H1 (cell line): ENCODE measurements at regions not wholly inside any gene's neighbourhood (a gene's known extent, or its start where the extent isn't known, plus 50 kb on each side); places are given as distances from the start of the nearest gene placed in this dataset.

Source experiments
- CTCF ChIA-PET: fragments of 300-600 bp; sonication (Branson Sonifier 250); formaldehyde crosslinking; loops from one replicate; lab custom pipeline; 2021; ENCODE audit not compliant: partially characterized antibody; lab: Charles Lee
- POLR2A ChIA-PET: fragments of 300-600 bp; sonication (Branson Sonifier 250); formaldehyde crosslinking; loops from one replicate; lab custom pipeline; 2021; ENCODE audit warnings: inconsistent platforms; ENCODE audit not compliant: partially characterized antibody; lab: Charles Lee
- DNase-seq, 2 experiments: peaks; one replicate each; pipeline versions ENCODE4 v3.0.0 to v3.0.0-alpha.2; 2010 to 2022; ENCODE audit warnings: low spot score in 2 of 2, low read depth in 1 of 2, mixed read lengths in 1 of 2
- FAIRE-seq: peaks from 2 replicates; lab custom pipeline; 2011; peaks lifted over from hg19 to GRCh38; lab: Jason Lieb, UNC
- H2AFZ ChIP-seq: 2 replicates; pipeline ENCODE4 v1.8.1; 2012; ENCODE audit warnings: low read length, inconsistent platforms
- H2AK5ac ChIP-seq: 2 replicates; pipeline ENCODE4 v1.6.1; 2013; ENCODE audit warnings: low read depth, low read length
- H2BK120ac ChIP-seq: replicated peaks from 2 replicates; pipeline ENCODE3; 2013; ENCODE audit warnings: low read depth, low read length, inconsistent platforms
- H2BK12ac ChIP-seq: 2 replicates; pipeline ENCODE4 v1.6.1; 2013; ENCODE audit warnings: low read depth, low read length
- H2BK15ac ChIP-seq: 2 replicates; pipeline ENCODE4 v1.6.1; 2013; ENCODE audit warnings: low read length
- H2BK20ac ChIP-seq: 2 replicates; pipeline ENCODE4 v1.6.1; 2013; ENCODE audit warnings: low read length
- H2BK5ac ChIP-seq: 2 replicates; pipeline ENCODE4 v1.6.1; 2013; ENCODE audit warnings: low read depth, low read length
- H3K14ac ChIP-seq: 2 replicates; pipeline ENCODE4 v1.6.1; 2013; ENCODE audit warnings: inconsistent platforms; ENCODE audit not compliant: insufficient read length
- H3K18ac ChIP-seq: 2 replicates; pipeline ENCODE4 v1.6.1; 2013; ENCODE audit warnings: low read length; ENCODE audit errors: extremely low read depth
- H3K23ac ChIP-seq: 2 replicates; pipeline ENCODE4 v1.6.1; 2013; ENCODE audit warnings: inconsistent platforms; ENCODE audit not compliant: insufficient read length
- H3K23me2 ChIP-seq: 2 replicates; pipeline ENCODE4 v1.6.1; 2013; ENCODE audit warnings: low read depth, low read length
- H3K27ac ChIP-seq: 2 replicates; pipeline ENCODE4 v1.6.1; 2011; ENCODE audit warnings: low read depth, low read length, inconsistent platforms
- H3K27me3 ChIP-seq, 4 experiments: replicated peaks in 1 of 4; 1 replicate in 1 of 4; 2 replicates in 3 of 4; pipeline versions ENCODE4 v1.6.1 to v1.8.1; 2011 to 2013; ENCODE audit warnings: low read length in 3 of 4, mild to moderate bottlenecking in 3 of 4, inconsistent platforms in 2 of 4, mixed read lengths in 2 of 4, moderate library complexity in 1 of 4; ENCODE audit not compliant: control insufficient read depth in 3 of 4, insufficient read depth in 3 of 4; ENCODE audit errors: extremely low read depth in 1 of 4
- H3K36me3 ChIP-seq, 4 experiments: 2 replicates each; pipeline versions ENCODE4 v1.6.1 to v1.8.1; 2011 to 2013; ENCODE audit warnings: mild to moderate bottlenecking in 4 of 4, low read length in 3 of 4, moderate library complexity in 2 of 4, control low read depth in 1 of 4, inconsistent platforms in 1 of 4; ENCODE audit not compliant: insufficient read depth in 4 of 4, control insufficient read depth in 2 of 4
- H3K4ac ChIP-seq: replicated peaks from 2 replicates; pipeline ENCODE3; 2013; ENCODE audit warnings: low read length, low read depth, mixed read lengths, inconsistent platforms; ENCODE audit not compliant: insufficient read length
- H3K4me1 ChIP-seq, 4 experiments: replicated peaks in 1 of 4; 1 replicate in 1 of 4; 2 replicates in 3 of 4; pipeline versions ENCODE4 v1.6.1 to v1.8.1; 2011 to 2013; ENCODE audit warnings: low read length in 3 of 4, inconsistent platforms in 2 of 4, mixed read lengths in 1 of 4; ENCODE audit not compliant: insufficient read depth in 4 of 4, control insufficient read depth in 3 of 4
- H3K4me2 ChIP-seq, 2 experiments: 2 replicates each; pipeline versions ENCODE4 v1.6.1 to v1.8.1; 2011 to 2013; ENCODE audit warnings: low read depth in 2 of 2, low read length in 2 of 2, control low read depth in 1 of 2, inconsistent platforms in 1 of 2, mild to moderate bottlenecking in 1 of 2; ENCODE audit not compliant: insufficient read depth in 1 of 2
- H3K4me3 ChIP-seq, 4 experiments: fragments of 200-600, 300-600 bp in 1 of 4; sonication (generic), shearing (Covaris generic), sonication (Bioruptor Twin) in 1 of 4; 2 replicates each; pipeline versions ENCODE4 v1.5.1 to v1.8.1; 2011 to 2016; ENCODE audit warnings: low read length in 4 of 4, low read depth in 3 of 4, control low read depth in 2 of 4, inconsistent platforms in 2 of 4, mild to moderate bottlenecking in 2 of 4, mixed read lengths in 1 of 4, moderate library complexity in 1 of 4; ENCODE audit not compliant: insufficient read depth in 2 of 4; ENCODE audit errors: extremely low read depth in 1 of 4
- H3K56ac ChIP-seq: replicated peaks from 2 replicates; pipeline ENCODE3; 2013; ENCODE audit warnings: low read depth, mild to moderate bottlenecking, mixed read lengths, low read length, inconsistent platforms; ENCODE audit not compliant: insufficient read length
- H3K79me1 ChIP-seq: 2 replicates; pipeline ENCODE4 v1.6.1; 2013; ENCODE audit warnings: low read depth, low read length, control low read depth
- H3K79me2 ChIP-seq, 2 experiments: 2 replicates each; pipeline versions ENCODE4 v1.6.1 to v1.8.1; 2012 to 2013; ENCODE audit warnings: low read length in 2 of 2, mild to moderate bottlenecking in 2 of 2, inconsistent platforms in 1 of 2; ENCODE audit not compliant: insufficient read depth in 2 of 2, control insufficient read depth in 1 of 2
- H3K9ac ChIP-seq, 4 experiments: replicated peaks in 1 of 4; 1 replicate in 1 of 4; 2 replicates in 3 of 4; pipeline versions ENCODE4 v1.6.1 to v1.8.1; 2011 to 2013; ENCODE audit warnings: low read depth in 3 of 4, low read length in 3 of 4, control low read depth in 2 of 4, mild to moderate bottlenecking in 2 of 4, moderate library complexity in 2 of 4, inconsistent platforms in 1 of 4; ENCODE audit errors: extremely low read depth in 1 of 4
- H3K9me3 ChIP-seq, 2 experiments: 2 replicates each; pipeline versions ENCODE4 v1.6.1 to v1.8.1; 2012 to 2013; ENCODE audit warnings: mild to moderate bottlenecking in 2 of 2, moderate library complexity in 2 of 2, control low read depth in 1 of 2, inconsistent platforms in 1 of 2, low read depth in 1 of 2, low read length in 1 of 2, mixed read lengths in 1 of 2; ENCODE audit not compliant: insufficient read depth in 2 of 2
- H4K20me1 ChIP-seq, 2 experiments: replicated peaks in 1 of 2; 2 replicates each; pipeline versions ENCODE3 to v1.8.1; 2011 to 2013; ENCODE audit warnings: inconsistent platforms in 2 of 2, low read length in 2 of 2, mild to moderate bottlenecking in 1 of 2; ENCODE audit not compliant: insufficient read depth in 2 of 2, control insufficient read depth in 1 of 2
- H4K5ac ChIP-seq: 2 replicates; pipeline ENCODE4 v1.6.1; 2013; ENCODE audit warnings: low read length, low read depth, mixed read lengths, inconsistent platforms; ENCODE audit not compliant: insufficient read length
- H4K8ac ChIP-seq: 2 replicates; pipeline ENCODE4 v1.8.0; 2013; ENCODE audit warnings: mild to moderate bottlenecking, moderate library complexity, low read length, inconsistent platforms; ENCODE audit not compliant: insufficient read depth; ENCODE audit errors: extremely low read depth
- H4K91ac ChIP-seq: replicated peaks from 2 replicates; pipeline ENCODE3; 2013; ENCODE audit warnings: low read length, mixed read lengths, inconsistent platforms; ENCODE audit not compliant: insufficient read length
- CREB1 ChIP-seq: IDR thresholded peaks from 2 replicates; pipeline ENCODE4 v1.6.1; 2012; ENCODE audit warnings: inconsistent platforms
- WGBS, 2 experiments: shearing (Covaris generic) in 1 of 2; methylation state at CpG; one replicate each; pipeline versions ENCODE4 v1.1.6 to v1.1.7; 2013 to 2015; ENCODE audit warnings: low lambda C conversion rate in 2 of 2, mixed read lengths in 2 of 2, inconsistent platforms in 1 of 2, low coverage in 1 of 2, missing lambda C conversion rate in 1 of 2; ENCODE audit not compliant: insufficient replicate concordance in 2 of 2, insufficient coverage in 1 of 2, insufficient read length in 1 of 2; ENCODE audit errors: extremely low coverage in 1 of 2, missing lambda C conversion rate in 1 of 2; 5-methylcytosine and 5-hydroxymethylcytosine counted together
- TF ChIP-seq, protein P1 (sequence below): IDR thresholded peaks from 2 replicates; pipeline ENCODE4 v1.6.1; 2012; ENCODE audit warnings: inconsistent platforms

DNA sequence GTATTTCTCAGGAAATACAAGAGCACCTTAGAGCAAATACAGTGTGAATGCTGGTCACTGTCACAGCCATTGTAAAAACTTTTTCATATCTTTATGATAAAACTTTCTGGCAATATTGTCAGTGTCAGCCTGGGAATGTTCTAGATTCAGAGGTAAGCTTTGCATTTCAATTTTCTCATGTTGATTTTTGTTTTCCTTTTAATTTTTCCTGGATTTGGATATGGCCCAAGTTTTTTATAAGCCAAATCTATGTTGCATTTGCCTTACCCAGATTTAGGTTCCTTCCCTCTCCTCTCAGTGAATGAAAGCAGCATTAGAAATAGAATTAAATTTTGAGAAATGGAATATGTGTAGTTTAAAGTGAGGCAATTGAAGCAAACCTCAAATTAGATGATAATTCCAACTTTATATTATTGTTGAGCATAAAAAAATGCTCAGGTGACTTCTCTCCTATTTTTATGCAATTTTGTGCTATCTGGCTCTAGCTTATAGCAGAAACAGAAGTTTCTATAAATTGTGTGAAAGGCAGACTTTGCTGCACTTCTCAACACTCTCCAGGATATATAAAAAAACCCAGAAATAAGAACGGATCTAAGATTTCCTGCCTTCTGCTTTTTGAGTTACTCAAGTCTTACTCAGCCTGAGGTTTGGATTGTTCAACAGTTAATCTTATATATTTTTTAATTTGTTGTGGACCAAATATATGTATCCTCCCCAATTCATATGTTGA, 368.2 kb upstream of the PRICKLE1 start:
- WGBS, 2 experiments, result 78% methylated on average over 1 of the region's 1 CpG; no CpG with 5 or more reads in 1 of the 2 experiments
- H2BK5ac ChIP-seq, result no peak overlapping the region
- H3K4me1 ChIP-seq, result no peaks in the 10 kb centered on the region
- H4K20me1 ChIP-seq, result no peaks in the 10 kb centered on the region
- no peaks in the 10 kb centered on the region for H3K79me1 ChIP-seq
- H2BK15ac ChIP-seq, result no peak overlapping the region
- no peak overlapping the region for H3K9ac ChIP-seq
- H3K4me2 ChIP-seq, result no peak overlapping the region
- no peaks in the 10 kb centered on the region for H3K27me3 ChIP-seq
- H3K9me3 ChIP-seq, result no peaks in the 10 kb centered on the region
- no peak overlapping the region for H2BK12ac ChIP-seq
- H4K91ac ChIP-seq, result no peak overlapping the region
- H3K4ac ChIP-seq, result no peak overlapping the region
- no peak overlapping the region for H2BK20ac ChIP-seq
- no peak overlapping the region for H2BK120ac ChIP-seq
- ChIA-PET POLR2A (no interaction called here), CTCF (no interaction called here)
- DNase-seq, result no peak
- no peak overlapping the region for H3K23ac ChIP-seq
- no peaks in the 10 kb centered on the region for H3K36me3 ChIP-seq
- no peak overlapping the region for H3K27ac ChIP-seq
- no peak overlapping the region for H4K5ac ChIP-seq
- H3K4me3 ChIP-seq, result no peak overlapping the region
- no peak overlapping the region for H3K56ac ChIP-seq
- no peak for FAIRE-seq
- no peak overlapping the region for H2AK5ac ChIP-seq
- no peak overlapping the region for H4K8ac ChIP-seq
- no peak overlapping the region for H3K14ac ChIP-seq
- H3K79me2 ChIP-seq, result no peaks in the 10 kb centered on the region
- H3K18ac ChIP-seq, result no peak overlapping the region
- H2AFZ ChIP-seq, result no peak overlapping the region
- no peaks in the 10 kb centered on the region for H3K23me2 ChIP-seq
- TF ChIP-seq, protein P1, sequence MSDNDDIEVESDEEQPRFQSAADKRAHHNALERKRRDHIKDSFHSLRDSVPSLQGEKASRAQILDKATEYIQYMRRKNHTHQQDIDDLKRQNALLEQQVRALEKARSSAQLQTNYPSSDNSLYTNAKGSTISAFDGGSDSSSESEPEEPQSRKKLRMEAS, result no peak
- no peak for TF ChIP-seq CREB1
